ENCODE measurements at regions not wholly inside any gene's neighbourhood (a gene's known extent, or its start where the extent isn't known, plus 50 kb on each side); places are given as distances from the start of the nearest gene placed in this dataset.

GRCh38 chr13:63551731-63552130 is 2136.1 kb upstream of the PCDH20 start:
- H3K27ac ChIP-seq = no peak overlapping the region
- ATAC-seq (ENCODE audit: insufficient number of reproducible peaks, low FRiP score, low read depth) = no peak
- H3K27me3 ChIP-seq (replicated peaks; ENCODE audit: insufficient read depth) = no peaks in the 10 kb centered on the region
- no peaks in the 10 kb centered on the region for H3K36me3 ChIP-seq
- H3K4me3 ChIP-seq = no peak overlapping the region
- TF ChIP-seq CTCF (IDR thresholded peaks at IDR 0.05) = no peak
- DNase-seq (ENCODE audit: low spot score) = no peak
- H3K4me1 ChIP-seq (ENCODE audit: control insufficient read depth in 1 of 2, low read depth in 2 of 2) = no peaks in the 10 kb centered on the region
- H3K9me3 ChIP-seq = no peaks in the 10 kb centered on the region

- H3K36me3 ChIP-seq = no peaks in the 10 kb centered on the region
- H3K9me3 ChIP-seq = no peaks in the 10 kb centered on the region
- ATAC-seq (ENCODE audit: insufficient number of reproducible peaks, low FRiP score, low read depth) = no peak
- no peak overlapping the region for H3K4me3 ChIP-seq
- H3K27me3 ChIP-seq (replicated peaks; ENCODE audit: insufficient read depth) = no peaks in the 10 kb centered on the region
- H3K4me1 ChIP-seq (ENCODE audit: control insufficient read depth in 1 of 2, low read depth in 2 of 2) = no peaks in the 10 kb centered on the region
- no peak for DNase-seq (ENCODE audit: low spot score)
- no peak overlapping the region for H3K27ac ChIP-seq
- TF ChIP-seq CTCF (IDR thresholded peaks at IDR 0.05) = no peak
Measured at GRCh38 chr13:63546524-63546923, 2130.9 kb upstream of the PCDH20 start.

GRCh38 chr13:63542770-63543169 is 2127.1 kb upstream of the PCDH20 start:
- Histone ChIP-seq H3K36me3 (no peaks in the 10 kb centered on the region), H3K4me3 (no peak overlapping the region), H3K9me3 (no peaks in the 10 kb centered on the region), H3K27ac (no peak overlapping the region), H3K4me1 (ENCODE audit: control insufficient read depth in 1 of 2, low read depth in 2 of 2) (no peaks in the 10 kb centered on the region), H3K27me3 (replicated peaks; ENCODE audit: insufficient read depth) (no peaks in the 10 kb centered on the region)
- DNase-seq (ENCODE audit: low spot score) = no peak
- no peak for ATAC-seq (ENCODE audit: insufficient number of reproducible peaks, low FRiP score, low read depth)
- no peak for TF ChIP-seq CTCF (IDR thresholded peaks at IDR 0.05)

- H3K27ac ChIP-seq = no peak overlapping the region
- TF ChIP-seq CTCF (IDR thresholded peaks at IDR 0.05) = no peak
- no peaks in the 10 kb centered on the region for H3K36me3 ChIP-seq
- H3K27me3 ChIP-seq (replicated peaks; ENCODE audit: insufficient read depth) = no peaks in the 10 kb centered on the region
- H3K9me3 ChIP-seq = no peaks in the 10 kb centered on the region
- no peaks in the 10 kb centered on the region for H3K4me1 ChIP-seq (ENCODE audit: control insufficient read depth in 1 of 2, low read depth in 2 of 2)
- H3K4me3 ChIP-seq = no peak overlapping the region
- no peak for DNase-seq (ENCODE audit: low spot score)
- ATAC-seq (ENCODE audit: insufficient number of reproducible peaks, low FRiP score, low read depth) = no peak
Measured at GRCh38 chr13:63541336-63541735, 2125.7 kb upstream of the PCDH20 start.

- no peaks in the 10 kb centered on the region for H3K4me1 ChIP-seq (ENCODE audit: control insufficient read depth in 1 of 2, low read depth in 2 of 2)
- ATAC-seq (ENCODE audit: insufficient number of reproducible peaks, low FRiP score, low read depth) (no peak), DNase-seq (ENCODE audit: low spot score) (no peak)
- no peaks in the 10 kb centered on the region for H3K27me3 ChIP-seq (replicated peaks; ENCODE audit: insufficient read depth)
- no peak overlapping the region for H3K27ac ChIP-seq
- no peaks in the 10 kb centered on the region for H3K9me3 ChIP-seq
- TF ChIP-seq CTCF (IDR thresholded peaks at IDR 0.05) = no peak
- no peak overlapping the region for H3K4me3 ChIP-seq
- no peaks in the 10 kb centered on the region for H3K36me3 ChIP-seq
Measured at GRCh38 chr13:63540061-63540460, 2124.4 kb upstream of the PCDH20 start.
